DMS79 treated with DMSO at 0.1 percent for 48 hours (cell line): ENCODE measurements at regions not wholly inside any gene's neighbourhood (a gene's known extent, or its start where the extent isn't known, plus 50 kb on each side); places are given as distances from the start of the nearest gene placed in this dataset.

Experiments used
- DNase-seq: peaks from one replicate; lab custom pipeline; 2025; lab: John Stamatoyannopoulos, UW

DNA sequence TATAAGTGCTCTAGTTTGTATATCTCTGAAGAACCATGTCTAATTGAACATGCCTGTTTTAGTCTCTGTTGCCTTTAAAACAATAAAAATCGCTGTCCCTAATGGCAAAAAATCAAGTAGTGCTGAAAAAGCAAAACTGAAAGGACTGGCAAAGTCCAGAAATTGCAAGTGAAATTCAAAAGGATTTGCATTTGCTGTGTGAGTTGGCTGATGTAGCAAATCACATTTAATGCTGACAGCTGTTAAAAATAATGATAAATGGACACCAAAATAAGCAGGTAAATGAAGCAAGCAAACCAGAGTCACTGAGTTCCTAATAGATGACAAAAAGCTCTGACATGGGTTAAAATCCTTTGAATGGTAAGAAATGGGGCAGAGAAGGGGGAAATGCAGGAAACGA, 874.1 kb downstream of the GRM8 start:
- no peak for DNase-seq

DNA sequence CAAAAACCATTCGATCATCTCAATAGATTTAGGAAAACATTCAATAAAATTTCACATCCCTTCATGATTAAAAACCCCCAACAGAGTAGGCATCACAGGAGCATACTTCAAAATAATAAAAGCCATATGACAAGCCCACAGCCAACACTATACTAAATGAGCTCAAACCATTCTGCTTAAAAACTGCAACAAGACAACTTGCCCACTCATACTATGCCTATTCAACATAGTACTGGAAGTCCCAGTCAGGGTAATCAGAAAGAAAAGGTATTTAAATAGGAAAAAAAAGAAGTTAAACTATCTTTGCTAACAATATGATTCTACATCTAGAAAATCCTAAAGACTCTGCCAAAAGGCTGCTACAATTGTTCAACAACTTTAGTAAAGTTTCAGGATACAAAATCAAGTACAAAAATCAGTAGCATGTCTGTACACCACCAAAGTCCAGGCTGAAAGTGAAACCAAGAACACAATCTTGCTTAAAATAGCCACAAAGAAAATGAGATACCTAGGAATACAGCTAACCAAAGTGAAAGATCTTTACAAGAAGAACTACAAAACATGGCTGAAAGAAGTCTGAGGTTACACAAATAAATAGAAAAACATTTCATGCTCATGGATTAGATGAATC, 882.6 kb downstream of the GRM8 start:
- no peak for DNase-seq

DNA sequence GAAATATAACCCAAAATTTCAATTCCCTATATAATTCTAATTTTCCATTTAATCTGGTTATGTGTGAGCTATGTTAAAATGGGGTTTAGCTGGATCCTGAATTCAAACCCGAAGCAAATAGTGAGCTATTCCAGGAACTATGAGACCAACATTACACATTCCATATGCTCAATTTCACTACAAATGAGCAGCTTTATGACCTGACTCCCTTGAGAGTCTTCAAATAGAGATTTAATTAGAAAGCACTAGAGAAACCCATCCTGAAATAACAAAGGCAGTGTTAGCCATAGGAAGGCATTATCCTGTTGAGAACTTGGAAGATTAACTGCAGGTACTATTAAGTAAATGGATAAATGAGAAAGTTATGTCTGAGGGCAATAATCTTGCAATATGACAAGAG, 890.0 kb downstream of the GRM8 start:
- DNase-seq, result no peak

DNA sequence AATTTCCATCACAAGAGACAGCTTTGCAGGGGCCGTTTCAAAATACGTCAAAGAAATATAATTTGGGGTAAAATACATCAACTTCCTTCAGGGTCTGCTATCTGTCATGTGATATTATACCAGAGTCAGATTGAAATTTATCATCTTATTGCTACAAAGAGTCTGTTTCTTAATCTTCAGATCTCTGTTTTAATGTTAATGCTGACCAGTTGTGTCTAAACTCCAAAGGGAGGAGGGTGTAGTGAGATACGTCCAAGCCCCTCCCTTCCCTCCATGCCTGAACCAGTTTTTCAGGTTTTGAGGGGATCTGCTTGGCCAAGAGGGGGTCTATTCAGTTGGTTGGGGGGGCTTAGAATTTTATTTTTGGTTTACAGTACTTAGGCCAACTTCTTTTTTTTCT, 891.6 kb downstream of the GRM8 start:
- DNase-seq, result no peak

DNA sequence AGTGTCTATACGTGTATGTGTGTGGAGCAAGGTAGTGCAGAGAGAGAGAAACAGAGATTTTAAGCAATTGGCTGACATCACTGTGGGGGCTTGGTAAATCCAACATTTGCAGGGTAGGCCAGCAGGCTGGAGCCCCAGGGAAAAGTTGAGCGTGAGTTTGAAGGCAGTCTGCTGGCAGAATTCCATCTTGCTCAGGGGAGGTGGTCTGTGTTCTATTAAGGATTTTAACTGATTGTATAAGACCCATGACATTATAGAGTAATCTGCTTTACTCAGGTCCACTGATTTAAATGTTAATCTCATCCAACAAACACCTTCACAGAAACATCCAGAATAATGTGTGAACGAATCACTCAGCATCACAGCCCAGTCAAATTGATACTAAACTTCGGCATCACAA, 912.9 kb downstream of the GRM8 start:
- no peak for DNase-seq

GRCh38 chr7:126305671-126306070, 947.1 kb downstream of the GRM8 start:
- no peak for DNase-seq

DNA sequence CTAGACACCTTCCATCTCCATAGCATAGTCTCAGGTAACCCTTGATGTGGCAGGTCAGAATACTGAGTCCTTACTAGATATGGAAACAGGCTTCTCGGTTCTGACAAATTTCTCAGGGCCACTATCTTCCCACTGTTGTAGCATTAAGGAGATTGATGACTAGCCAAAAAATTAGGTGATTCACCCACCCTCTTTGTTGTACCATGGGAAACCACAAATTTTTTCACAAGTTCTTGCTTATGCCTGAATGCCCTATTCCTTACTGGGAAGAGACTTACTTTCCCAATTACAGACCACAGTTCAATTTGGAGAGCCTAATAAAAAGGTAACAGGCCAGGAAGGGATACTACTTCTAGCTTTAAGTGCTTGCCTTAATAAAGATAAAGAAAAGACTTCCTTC, 948.8 kb downstream of the GRM8 start:
- DNase-seq, result no peak

- no peak for DNase-seq
Measured at GRCh38 chr7:126302639-126303038, 950.1 kb downstream of the GRM8 start.

GRCh38 chr7:126286317-126286716, 966.4 kb downstream of the GRM8 start:
- DNase-seq, result no peak

DNA sequence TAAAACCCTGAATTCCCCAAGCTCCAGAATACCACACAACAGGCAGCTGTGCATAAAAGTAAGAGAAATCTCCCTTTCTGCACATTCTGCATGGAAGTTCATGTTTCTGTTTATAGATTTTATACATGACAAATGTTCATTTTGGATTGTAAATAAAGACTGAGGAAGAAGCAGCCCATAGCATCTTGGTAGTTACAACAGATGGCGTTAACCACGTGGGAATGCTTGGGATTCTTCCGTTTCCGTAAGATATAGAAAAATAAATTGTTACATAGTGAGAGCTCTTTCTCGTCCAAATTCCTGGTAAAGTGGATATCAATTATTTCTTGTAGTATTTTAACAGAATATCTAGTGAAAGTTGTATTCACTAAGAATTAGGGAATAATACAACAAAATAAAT, 1016.5 kb downstream of the GRM8 start:
- no peak for DNase-seq

DNA sequence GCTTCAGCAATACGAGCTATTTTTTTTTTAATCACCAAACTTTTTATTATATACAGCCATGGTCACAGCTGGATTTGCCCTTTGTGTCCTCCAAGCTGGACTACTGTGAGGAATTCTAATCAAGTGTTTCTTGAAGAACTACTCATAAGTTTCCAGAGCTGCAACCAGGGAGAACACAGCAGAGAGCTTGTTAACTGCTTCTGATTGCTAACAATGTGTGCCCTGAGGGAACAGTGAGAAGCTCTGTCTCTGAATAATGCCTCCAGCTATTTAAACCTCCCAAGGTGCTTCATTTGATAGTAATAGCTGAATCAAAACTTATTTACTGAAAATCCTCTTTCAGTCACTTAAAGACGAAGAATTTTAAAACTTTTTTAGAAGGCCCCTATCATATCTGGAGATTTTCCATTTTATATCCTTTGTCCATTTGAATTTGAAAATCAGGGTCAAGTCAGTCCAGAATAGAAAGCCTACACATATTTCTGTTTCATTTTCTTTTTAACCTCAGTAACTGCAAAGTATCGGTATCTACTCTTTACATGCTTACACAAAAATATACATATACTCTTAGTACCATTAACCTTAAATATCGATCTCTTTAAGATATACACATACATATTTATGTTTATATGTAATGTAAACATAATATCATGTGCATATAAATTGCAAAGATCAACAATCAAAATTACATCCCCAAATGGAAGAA, 1024.2 kb downstream of the GRM8 start:
- DNase-seq, result no peak

DNA sequence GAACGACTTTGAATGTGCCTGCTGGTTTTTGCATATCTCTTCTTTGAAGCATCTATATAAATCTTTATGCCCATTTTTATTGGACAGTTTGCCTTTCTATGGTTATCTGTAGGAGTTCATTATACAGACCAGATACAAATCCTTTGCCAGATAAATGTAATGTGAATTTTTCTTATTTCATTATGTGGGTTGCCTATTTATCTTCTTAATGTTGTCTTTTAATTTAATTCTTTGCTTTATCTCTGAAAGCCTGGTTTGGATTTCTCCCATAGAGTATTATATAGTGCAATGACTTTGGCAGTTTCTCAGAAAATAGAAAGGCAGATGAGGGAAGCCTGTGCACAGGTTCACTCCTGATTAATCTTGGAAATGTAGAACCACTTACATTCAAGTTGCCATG, 1025.1 kb downstream of the GRM8 start:
- no peak for DNase-seq

- no peak for DNase-seq
Measured at GRCh38 chr7:126227055-126227454, 1025.7 kb downstream of the GRM8 start.

DNA sequence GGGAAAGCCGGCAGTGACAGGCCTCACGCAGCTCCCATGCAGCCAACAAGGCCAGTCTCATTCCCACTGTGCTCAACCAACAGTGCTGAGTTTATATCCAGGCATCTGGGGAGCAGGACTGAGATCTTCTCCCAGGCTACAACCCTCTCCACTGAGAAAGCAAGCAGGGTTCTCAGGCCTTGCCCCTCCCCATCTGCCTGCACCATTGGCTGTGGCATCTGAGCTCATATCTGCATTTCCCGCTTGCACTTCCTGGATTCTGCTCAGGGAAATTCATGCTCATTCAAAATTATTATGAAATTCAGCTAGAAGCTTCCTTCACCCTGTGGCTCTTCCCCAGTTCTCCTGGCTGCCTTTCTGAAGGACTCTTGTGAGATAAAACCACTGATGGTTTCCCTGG, 1029.0 kb downstream of the GRM8 start:
- DNase-seq, result no peak

GRCh38 chr7:126222782-126223181, 1030.0 kb downstream of the GRM8 start:
- no peak for DNase-seq

DNA sequence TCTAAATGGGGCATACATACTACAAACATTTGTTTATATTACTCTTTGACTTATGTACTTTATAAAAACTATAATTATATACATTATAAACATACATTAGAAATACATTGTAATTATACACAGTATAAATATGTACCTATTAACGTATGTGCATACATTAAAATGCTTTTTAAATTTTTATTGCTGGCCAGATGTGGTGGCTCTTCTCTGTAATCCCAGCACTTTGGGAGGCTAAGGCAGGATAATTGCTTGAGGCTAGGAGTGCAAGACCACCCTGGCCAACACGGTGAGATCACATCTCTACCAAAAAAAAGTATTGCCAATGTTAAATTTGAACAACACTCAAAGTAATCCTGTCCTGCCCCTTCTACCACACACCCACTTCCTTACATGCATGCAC, 1037.0 kb downstream of the GRM8 start:
- DNase-seq, result no peak

GRCh38 chr7:126213876-126214275, 1038.9 kb downstream of the GRM8 start:
- no peak for DNase-seq

DNA sequence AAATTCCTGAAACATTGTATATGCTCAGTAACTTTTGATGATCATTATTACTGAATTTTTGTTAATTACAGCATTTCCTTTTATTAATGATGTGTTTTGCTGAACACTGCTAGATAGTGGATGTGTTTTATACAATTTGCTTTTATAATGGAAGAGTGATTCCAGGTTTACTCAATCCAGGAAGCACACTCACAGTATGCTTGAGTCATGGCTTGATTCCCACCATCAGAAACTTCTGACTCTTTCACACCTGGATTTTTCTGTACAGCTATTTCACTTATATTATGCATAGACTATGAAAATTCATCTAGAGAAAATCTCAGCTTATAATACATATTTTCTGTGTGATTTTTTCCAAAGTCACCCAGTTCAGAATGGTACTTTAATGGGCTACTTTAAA, 1040.9 kb downstream of the GRM8 start:
- DNase-seq, result no peak

- no peak for DNase-seq
Measured at GRCh38 chr7:126210707-126211106, 1042.0 kb downstream of the GRM8 start.

DNA sequence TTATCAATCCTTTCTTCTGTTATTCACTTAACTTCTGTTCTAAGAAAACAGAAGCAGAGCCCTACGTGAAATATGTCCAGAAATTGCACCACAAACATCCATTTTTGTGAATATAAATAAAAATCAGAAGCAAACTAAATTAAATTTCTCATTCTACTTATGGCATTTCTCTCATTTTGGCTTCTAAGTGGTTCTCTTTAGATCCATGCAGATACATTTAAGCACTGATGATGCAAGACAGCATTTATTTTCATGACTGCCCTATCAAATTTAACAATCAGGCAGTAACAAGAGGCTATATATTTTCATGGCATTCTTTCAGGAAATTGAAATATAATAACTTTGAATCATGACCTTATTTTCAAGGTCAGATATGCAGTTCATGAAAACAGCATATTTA, 1049.6 kb downstream of the GRM8 start:
- no peak for DNase-seq

DNA sequence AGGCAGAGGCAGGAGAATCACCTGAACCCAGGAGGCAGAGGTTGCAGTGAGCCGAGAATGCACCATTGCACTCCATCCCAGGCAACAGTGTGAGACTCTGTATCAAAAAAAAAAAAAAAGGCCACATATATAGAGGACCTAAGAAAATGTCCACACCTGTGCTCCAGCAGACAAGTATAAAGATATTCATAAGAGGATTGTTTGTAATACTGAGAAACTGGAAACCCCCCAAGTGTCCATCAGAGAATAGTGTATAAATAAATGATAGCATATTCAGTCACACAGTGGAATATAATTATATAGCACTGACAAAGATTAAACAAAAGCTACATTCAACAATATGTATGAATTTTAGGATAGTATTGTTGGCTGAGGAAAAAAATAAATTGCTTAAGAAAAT, 1050.6 kb downstream of the GRM8 start:
- no peak for DNase-seq

DNA sequence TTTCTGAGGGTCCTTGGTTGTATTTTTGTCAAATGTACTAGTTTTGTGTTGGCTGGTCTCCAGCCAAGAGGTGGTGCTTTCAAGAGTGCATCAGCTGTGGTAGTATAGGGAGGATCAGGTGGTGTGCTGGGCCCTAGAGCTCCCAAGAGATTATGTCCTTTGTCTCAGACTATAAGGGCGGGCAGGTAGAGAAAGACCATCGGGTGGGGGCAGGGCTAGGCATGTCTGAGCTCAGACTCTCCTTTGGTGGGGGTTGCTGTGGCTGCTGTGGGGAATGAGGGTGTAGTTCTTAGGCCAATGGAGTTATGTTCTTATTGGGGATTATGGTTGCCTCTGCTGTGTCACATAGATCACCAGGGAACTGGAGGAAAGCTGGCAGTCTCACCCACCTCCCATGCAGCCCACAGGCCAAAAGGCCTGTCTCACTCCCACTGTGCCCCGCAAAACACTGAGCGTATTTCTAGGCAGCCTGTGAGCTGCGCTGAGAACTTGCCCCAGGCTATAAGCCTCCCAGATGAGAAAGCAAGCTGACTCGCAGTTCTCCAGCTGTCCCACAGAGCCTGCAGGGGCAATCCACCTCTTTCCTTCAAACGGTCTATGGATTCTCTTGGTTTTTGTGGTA, 1066.7 kb downstream of the GRM8 start:
- no peak for DNase-seq

DNA sequence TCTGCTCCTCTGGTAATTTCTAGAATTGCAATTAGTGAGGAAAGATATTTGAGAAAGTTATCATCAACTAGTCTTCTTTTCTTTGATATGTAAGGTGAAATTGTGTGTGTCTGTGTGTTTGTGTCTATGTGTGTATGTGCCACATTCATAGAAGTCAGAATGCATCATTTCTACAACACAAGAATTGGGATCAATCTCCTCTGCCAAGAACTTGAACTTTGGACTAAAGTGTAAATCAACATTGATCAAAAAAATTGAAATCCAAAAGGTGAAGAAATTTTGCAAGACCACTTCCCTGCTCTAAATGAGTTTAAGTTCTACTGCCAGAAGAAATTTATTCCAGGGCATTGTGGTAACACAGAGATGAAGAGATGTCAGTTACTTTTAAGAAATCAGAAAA, 1072.8 kb downstream of the GRM8 start:
- DNase-seq, result no peak

DNA sequence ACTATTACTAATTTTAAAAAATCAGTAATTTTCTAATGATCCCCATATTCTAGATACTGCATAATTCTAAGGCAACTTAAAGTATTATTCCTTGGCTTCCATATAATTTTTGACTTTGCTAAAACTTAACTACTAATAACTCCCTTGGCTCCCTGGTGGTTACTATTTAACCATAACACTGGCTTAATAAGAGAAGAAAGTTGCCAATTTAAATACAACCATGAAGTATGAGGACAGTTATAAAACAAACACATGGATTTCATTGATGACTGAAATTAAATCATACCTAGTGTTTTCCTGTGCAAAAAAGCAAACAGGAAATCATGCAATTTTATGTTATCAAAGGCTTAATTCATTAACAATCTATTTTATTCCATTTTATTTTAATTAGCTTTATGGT, 1073.9 kb downstream of the GRM8 start:
- no peak for DNase-seq
